GM12878 (cell line): ENCODE measurements at regions not wholly inside any gene's neighbourhood (a gene's known extent, or its start where the extent isn't known, plus 50 kb on each side); places are given as distances from the start of the nearest gene placed in this dataset.

Experiments used
- ATAC-seq: fragments of 200-7000 bp; cut with Tn5 transposase; 3 replicates; pipeline ENCODE4 v1.9.1; 2020; ENCODE audit warnings: mild to moderate bottlenecking, moderate library complexity
- BruUV-seq: library from RNA; stranded (reverse); fragments of 400-500 nt; replicated peaks from 2 replicates; lab custom pipeline; 2021; lab: Mats Ljungman, UMichigan
- CTCF ChIA-PET: fragments of 300-600 bp; sonication (Branson Sonifier 250); formaldehyde crosslinking; extraction: SDS; loops from one replicate; lab custom pipeline; 2021; ENCODE audit warnings: inconsistent platforms; lab: Yijun Ruan, JAX
- POLR2A ChIA-PET: fragments of 350-600 bp; formaldehyde crosslinking; extraction: SDS; loops from one replicate; lab custom pipeline; 2021; ENCODE audit warnings: inconsistent platforms; lab: Charles Lee
- RAD21 ChIA-PET: fragments of 300-600 bp; sonication (Branson Sonifier 250); formaldehyde crosslinking; loops from one replicate; lab custom pipeline; 2023; ENCODE audit warnings: antibody characterized with exemption; ENCODE audit not compliant: unreplicated experiment; lab: Charles Lee
- SMC1A ChIA-PET: fragments of 300-600 bp; sonication (Branson Sonifier 250); formaldehyde crosslinking; loops from one replicate; lab custom pipeline; 2023; ENCODE audit not compliant: unreplicated experiment, uncharacterized antibody; lab: Charles Lee
- DNase-seq: peaks from one replicate; pipeline ENCODE4 v3.0.0-alpha.2; 2011; ENCODE audit warnings: low read depth, low spot score
- FAIRE-seq: peaks from 3 replicates; lab custom pipeline; 2011; peaks lifted over from hg19 to GRCh38; lab: Jason Lieb, UNC
- H2AFZ ChIP-seq: 2 replicates; pipeline ENCODE4 v1.6.0; 2011; ENCODE audit warnings: low read depth, low read length, control low read depth; ENCODE audit not compliant: control insufficient read depth
- H3K27ac ChIP-seq: 2 replicates; pipeline ENCODE4 v1.5.1; 2011; ENCODE audit warnings: control low read depth; ENCODE audit not compliant: control insufficient read depth, insufficient read depth
- H3K27me3 ChIP-seq, 2 experiments: replicated peaks in 1 of 2; 2 replicates each; pipeline versions ENCODE4 v1.6.0 to v1.6.1; 2011; ENCODE audit warnings: low read length in 1 of 2; ENCODE audit not compliant: control insufficient read depth in 2 of 2, insufficient read depth in 2 of 2
- H3K36me3 ChIP-seq, 2 experiments: 2 replicates each; pipeline ENCODE4 v1.5.1; 2011; ENCODE audit warnings: low read length in 1 of 2; ENCODE audit not compliant: control insufficient read depth in 2 of 2, insufficient read depth in 2 of 2
- H3K4me1 ChIP-seq: 2 replicates; pipeline ENCODE4 v1.6.1; 2011; ENCODE audit warnings: mild to moderate bottlenecking, low read length, moderate library complexity, mixed read lengths; ENCODE audit not compliant: control insufficient read depth, insufficient read depth
- H3K4me2 ChIP-seq: 2 replicates; pipeline ENCODE4 v1.6.0; 2011; ENCODE audit warnings: control low read depth; ENCODE audit not compliant: control insufficient read depth, insufficient read depth
- H3K4me3 ChIP-seq: fragments of 200-600 bp; sonication (generic); 2 replicates; pipeline ENCODE4 v1.5.1; 2016
- H3K79me2 ChIP-seq: 2 replicates; pipeline ENCODE4 v1.6.0; 2011; ENCODE audit warnings: low read length; ENCODE audit not compliant: control insufficient read depth, insufficient read depth
- H3K9ac ChIP-seq: 2 replicates; pipeline ENCODE4 v1.8.0; 2011; ENCODE audit warnings: low read length, control low read depth, mixed read lengths; ENCODE audit not compliant: control insufficient read depth, insufficient read depth
- H3K9me3 ChIP-seq: replicated peaks from 3 replicates; pipeline ENCODE4 v1.5.1; 2011; ENCODE audit warnings: mild to moderate bottlenecking, low read length; ENCODE audit not compliant: control insufficient read depth, insufficient read depth
- H4K20me1 ChIP-seq: 2 replicates; pipeline ENCODE4 v1.6.0; 2011; ENCODE audit not compliant: control insufficient read depth, insufficient read depth
- JUNB ChIP-seq: IDR thresholded peaks from 2 replicates; pipeline ENCODE4 v1.6.1; 2016; ENCODE audit warnings: antibody characterized with exemption, mild to moderate bottlenecking
- NR2C2 ChIP-seq: IDR thresholded peaks from 2 replicates; pipeline ENCODE4 v1.6.1; 2011; ENCODE audit warnings: borderline replicate concordance, low read depth; ENCODE audit not compliant: control insufficient read depth, insufficient read length
- POU2F2 ChIP-seq: IDR thresholded peaks from 3 replicates; pipeline ENCODE4 v1.6.1; 2011; ENCODE audit warnings: low read depth, mild to moderate bottlenecking, low read length, borderline replicate concordance
- RUNX3 ChIP-seq: IDR thresholded peaks from 2 replicates; pipeline ENCODE4 v1.6.1; 2012; ENCODE audit warnings: low read length, inconsistent platforms
- ZNF622 ChIP-seq: fragments of 450-650 bp; IDR thresholded peaks from 2 replicates; pipeline ENCODE4 v1.6.1; 2017; ENCODE audit warnings: mild to moderate bottlenecking, inconsistent platforms
- whole genome bisulfite sequencing: methylation state at CpG from one replicate; pipeline ENCODE4 v1.1.6; 2016; ENCODE audit warnings: low lambda C conversion rate; ENCODE audit not compliant: insufficient replicate concordance, insufficient coverage; ENCODE audit errors: missing lambda C conversion rate; 5-methylcytosine and 5-hydroxymethylcytosine counted together
- in situ Hi-C: fragments of 300-500 bp; cut with MboI; formaldehyde crosslinking; loops from 9 replicates; pipeline ENCODE4 v1.14.3; 2018; ENCODE audit warnings: mixed read lengths
- intact Hi-C: fragments of 100-400 bp; cut with micrococcal nuclease; formaldehyde crosslinking; loops from one replicate; pipeline ENCODE4 v1.14.2; 2022; ENCODE audit not compliant: unreplicated experiment

GRCh38 chr9:78470216-78470615 is 173.3 kb downstream of the PSAT1 start:
- Histone ChIP-seq H3K27me3 (no peaks in the 10 kb centered on the region), H3K4me1 (no peaks in the 10 kb centered on the region), H2AFZ (no peak overlapping the region), H3K9ac (no peak overlapping the region), H3K79me2 (no peaks in the 10 kb centered on the region), H3K27ac (no peak overlapping the region), H4K20me1 (no peaks in the 10 kb centered on the region), H3K4me3 (no peak overlapping the region), H3K4me2 (no peak overlapping the region), H3K9me3 (no peaks in the 10 kb centered on the region), H3K36me3 (no peaks in the 10 kb centered on the region)
- ATAC-seq (no peak), FAIRE-seq (no peak), DNase-seq (no peak)
- BruUV-seq = no TSS peak
- CTCF ChIA-PET = interaction anchor here (0.6 kb wide), 1 partner anchor 265 kb away, joined by 3 read pairs; no protein-coding TSS in a partner anchor
- SMC1A ChIA-PET = interaction anchor here (0.9 kb wide), 1 partner anchor 1023 kb away, joined by 3 read pairs; no protein-coding TSS in a partner anchor
- intact Hi-C loops (no loop called here), in situ Hi-C loops (no loop called here)
- no peak for TF ChIP-seq POU2F2
- TF ChIP-seq JUNB = no peak
- no peak for TF ChIP-seq NR2C2
- RAD21 ChIA-PET = no interaction called here
- POLR2A ChIA-PET = no interaction called here

GRCh38 chr9:78470741-78471140 is 173.8 kb downstream of the PSAT1 start:
- ATAC-seq (no peak), DNase-seq (no peak), FAIRE-seq (no peak)
- intact Hi-C loops (no loop called here), in situ Hi-C loops (no loop called here)
- Histone ChIP-seq H3K9me3 (no peaks in the 10 kb centered on the region), H3K27me3 (no peaks in the 10 kb centered on the region), H3K36me3 (no peaks in the 10 kb centered on the region), H3K4me1 (no peaks in the 10 kb centered on the region), H3K4me2 (no peak overlapping the region), H3K4me3 (no peak overlapping the region), H3K9ac (no peak overlapping the region), H3K79me2 (no peaks in the 10 kb centered on the region), H2AFZ (no peak overlapping the region), H3K27ac (no peak overlapping the region), H4K20me1 (no peaks in the 10 kb centered on the region)
- ChIA-PET SMC1A (interaction anchor here (0.9 kb wide), 1 partner anchor 1023 kb away, joined by 3 read pairs; no protein-coding TSS in a partner anchor), RAD21 (no interaction called here), POLR2A (no interaction called here), CTCF (interaction anchor here (0.6 kb wide), 1 partner anchor 266 kb away, joined by 3 read pairs; no protein-coding TSS in a partner anchor)
- no TSS peak for BruUV-seq
- WGBS = 13% methylated on average over 5 of the region's 5 CpGs
- no peak for TF ChIP-seq ZNF622
- TF ChIP-seq RUNX3 = 0 out of 2 replicates have a peak, but pooled peaks have one; percentile 12
